ENCODE measurements at regions not wholly inside any gene's neighbourhood (a gene's known extent, or its start where the extent isn't known, plus 50 kb on each side); places are given as distances from the start of the nearest gene placed in this dataset.
"Not testable (repeated sequence)": the region's sequence is repeated elsewhere in the genome, so short reads cannot be mapped to it uniquely, and the experiment has no call there.

DNA sequence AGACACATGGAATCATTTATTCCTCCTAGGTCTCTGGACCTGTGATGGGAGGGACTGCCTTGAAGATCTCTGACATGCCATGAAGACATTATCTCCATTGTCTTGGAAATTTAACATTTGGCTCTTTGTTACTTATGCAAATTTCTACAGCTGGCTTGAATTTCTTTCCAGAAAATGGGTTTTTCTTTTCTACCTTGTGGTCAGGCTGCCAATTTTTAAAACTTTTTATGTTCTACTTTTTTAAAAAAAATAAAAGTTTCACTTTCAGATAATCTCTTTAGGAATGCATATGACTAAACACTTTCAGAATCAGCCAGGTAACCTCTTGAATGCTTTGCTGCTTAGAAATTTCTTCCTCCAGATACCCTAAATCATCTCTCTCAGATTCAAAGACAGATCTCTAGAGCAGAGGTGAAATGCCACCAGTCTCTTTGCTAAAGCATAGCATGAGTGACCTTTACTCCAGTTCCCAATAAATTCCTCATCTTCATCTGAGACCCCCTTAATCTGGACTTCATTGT is 209.6 kb downstream of the RPRM start (continued):
- TF ChIP-seq, protein P1, sequence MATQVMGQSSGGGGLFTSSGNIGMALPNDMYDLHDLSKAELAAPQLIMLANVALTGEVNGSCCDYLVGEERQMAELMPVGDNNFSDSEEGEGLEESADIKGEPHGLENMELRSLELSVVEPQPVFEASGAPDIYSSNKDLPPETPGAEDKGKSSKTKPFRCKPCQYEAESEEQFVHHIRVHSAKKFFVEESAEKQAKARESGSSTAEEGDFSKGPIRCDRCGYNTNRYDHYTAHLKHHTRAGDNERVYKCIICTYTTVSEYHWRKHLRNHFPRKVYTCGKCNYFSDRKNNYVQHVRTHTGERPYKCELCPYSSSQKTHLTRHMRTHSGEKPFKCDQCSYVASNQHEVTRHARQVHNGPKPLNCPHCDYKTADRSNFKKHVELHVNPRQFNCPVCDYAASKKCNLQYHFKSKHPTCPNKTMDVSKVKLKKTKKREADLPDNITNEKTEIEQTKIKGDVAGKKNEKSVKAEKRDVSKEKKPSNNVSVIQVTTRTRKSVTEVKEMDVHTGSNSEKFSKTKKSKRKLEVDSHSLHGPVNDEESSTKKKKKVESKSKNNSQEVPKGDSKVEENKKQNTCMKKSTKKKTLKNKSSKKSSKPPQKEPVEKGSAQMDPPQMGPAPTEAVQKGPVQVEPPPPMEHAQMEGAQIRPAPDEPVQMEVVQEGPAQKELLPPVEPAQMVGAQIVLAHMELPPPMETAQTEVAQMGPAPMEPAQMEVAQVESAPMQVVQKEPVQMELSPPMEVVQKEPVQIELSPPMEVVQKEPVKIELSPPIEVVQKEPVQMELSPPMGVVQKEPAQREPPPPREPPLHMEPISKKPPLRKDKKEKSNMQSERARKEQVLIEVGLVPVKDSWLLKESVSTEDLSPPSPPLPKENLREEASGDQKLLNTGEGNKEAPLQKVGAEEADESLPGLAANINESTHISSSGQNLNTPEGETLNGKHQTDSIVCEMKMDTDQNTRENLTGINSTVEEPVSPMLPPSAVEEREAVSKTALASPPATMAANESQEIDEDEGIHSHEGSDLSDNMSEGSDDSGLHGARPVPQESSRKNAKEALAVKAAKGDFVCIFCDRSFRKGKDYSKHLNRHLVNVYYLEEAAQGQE (IDR thresholded peaks at IDR 0.05) = no peak
- TF ChIP-seq FOXA1 (IDR thresholded peaks at IDR 0.05) (no peak), HNF4A (conservative IDR thresholded peaks at IDR 0.05) (no peak), EGR1 (IDR thresholded peaks at IDR 0.05; ENCODE audit: low read depth in 2 of 2) (no peak), HNF4G (IDR thresholded peaks at IDR 0.05) (no peak)
- TF ChIP-seq, protein P2, sequence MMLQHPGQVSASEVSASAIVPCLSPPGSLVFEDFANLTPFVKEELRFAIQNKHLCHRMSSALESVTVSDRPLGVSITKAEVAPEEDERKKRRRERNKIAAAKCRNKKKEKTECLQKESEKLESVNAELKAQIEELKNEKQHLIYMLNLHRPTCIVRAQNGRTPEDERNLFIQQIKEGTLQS (IDR thresholded peaks at IDR 0.05) = no peak

DNA sequence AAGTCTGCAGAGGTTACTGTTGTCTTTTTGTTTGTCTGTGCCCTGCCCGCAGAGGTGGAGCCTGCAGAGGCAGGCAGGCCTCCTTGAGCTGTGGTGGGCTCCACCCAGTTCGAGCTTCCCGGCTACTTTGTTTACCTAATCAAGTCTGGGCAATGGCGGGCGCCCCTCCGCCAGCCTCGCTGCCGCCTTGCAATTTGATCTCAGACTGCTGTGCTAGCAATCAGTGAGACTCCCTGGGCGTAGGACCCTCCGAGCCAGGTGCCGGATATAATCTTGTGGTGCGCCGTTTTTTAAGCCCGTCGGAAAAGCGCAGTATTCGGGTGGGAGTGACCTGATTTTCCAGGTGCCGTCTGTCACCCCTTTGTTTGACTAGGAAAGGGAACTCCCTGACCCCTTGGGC is 221.7 kb downstream of the RPRM start:
- H3K4me3 ChIP-seq (ENCODE audit: low read depth in 1 of 3, low read length in 3 of 3); H3K4me1 ChIP-seq (ENCODE audit: control insufficient read depth in 4 of 4, insufficient read depth in 4 of 4, low read length in 3 of 4); H3K36me3 ChIP-seq (ENCODE audit: control insufficient read depth in 4 of 4, insufficient read depth in 3 of 4, low read depth in 1 of 4, low read length in 3 of 4); H3K27ac ChIP-seq (ENCODE audit: low read depth in 1 of 2, low read length in 2 of 2); DNase-seq (ENCODE audit: low spot score); H3K9me3 ChIP-seq (ENCODE audit: control insufficient read depth in 4 of 4, low read length in 3 of 4); H3K9ac ChIP-seq (ENCODE audit: low read depth in 1 of 2, low read length in 2 of 2); H3K27me3 ChIP-seq (ENCODE audit: control insufficient read depth in 4 of 4, insufficient read depth in 4 of 4, low read length in 3 of 4): not testable (repeated sequence)
- 72% methylated on average over 17 of the region's 18 CpGs for WGBS

DNA sequence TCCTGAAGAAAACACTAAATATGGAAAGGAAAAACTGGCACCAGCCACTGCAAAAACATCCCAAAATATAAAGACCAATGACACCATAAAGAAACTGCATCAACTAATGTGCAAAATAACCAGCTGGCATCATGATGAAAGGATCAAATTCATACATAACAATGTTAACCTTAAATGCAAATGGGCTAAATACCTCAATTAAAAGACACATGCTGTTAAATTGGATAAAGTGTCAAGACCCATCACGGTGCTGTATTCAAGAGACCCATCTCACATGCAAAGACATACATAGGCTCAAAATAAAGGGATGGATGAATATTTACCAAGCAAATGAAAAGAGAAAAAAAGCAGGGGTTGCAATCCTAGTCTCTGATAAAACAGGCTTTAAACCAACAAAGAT is 231.9 kb downstream of the RPRM start:
- H3K27me3 ChIP-seq (ENCODE audit: control insufficient read depth in 4 of 4, insufficient read depth in 4 of 4, low read length in 3 of 4); H3K9ac ChIP-seq (ENCODE audit: low read depth in 1 of 2, low read length in 2 of 2); H3K27ac ChIP-seq (ENCODE audit: low read depth in 1 of 2, low read length in 2 of 2); H3K36me3 ChIP-seq (ENCODE audit: control insufficient read depth in 4 of 4, insufficient read depth in 3 of 4, low read depth in 1 of 4, low read length in 3 of 4); H3K4me1 ChIP-seq (ENCODE audit: control insufficient read depth in 4 of 4, insufficient read depth in 4 of 4, low read length in 3 of 4); DNase-seq (ENCODE audit: low spot score); H3K9me3 ChIP-seq (ENCODE audit: control insufficient read depth in 4 of 4, low read length in 3 of 4); H3K4me3 ChIP-seq (ENCODE audit: low read depth in 1 of 3, low read length in 3 of 3): not testable (repeated sequence)
- 35% methylated on average over 1 of the region's 1 CpG for WGBS

DNA sequence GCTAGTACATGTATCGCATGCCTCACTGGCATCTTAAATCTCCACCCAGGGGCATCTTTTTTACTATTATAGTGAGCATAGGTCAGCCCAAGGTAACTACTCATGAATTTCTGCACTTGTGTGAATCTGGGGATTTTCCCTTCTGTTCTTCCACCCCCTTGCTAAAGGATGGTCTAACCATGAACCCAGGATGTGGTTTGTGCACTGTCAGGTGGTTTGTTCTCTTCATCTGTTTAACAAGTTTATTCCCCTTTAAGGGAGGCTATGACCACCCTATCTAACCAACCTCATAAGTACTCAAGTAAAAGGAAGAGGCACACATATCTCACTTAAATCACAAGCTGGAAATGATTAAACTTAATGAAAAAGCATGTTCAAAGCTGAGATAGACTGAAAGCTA is 243.0 kb downstream of the RPRM start:
- no peak overlapping the region for H3K4me3 ChIP-seq (ENCODE audit: low read depth in 1 of 3, low read length in 3 of 3)
- peaks cover 0 to 9% (median 0%) of the 10 kb centered on the region in 4 donors for H3K9me3 ChIP-seq (ENCODE audit: control insufficient read depth in 4 of 4, low read length in 3 of 4)
- no peaks in the 10 kb centered on the region for H3K4me1 ChIP-seq (ENCODE audit: control insufficient read depth in 4 of 4, insufficient read depth in 4 of 4, low read length in 3 of 4)
- DNase-seq (ENCODE audit: low spot score) = no peak
- H3K9ac ChIP-seq (ENCODE audit: low read depth in 1 of 2, low read length in 2 of 2) = no peak overlapping the region
- no peaks in the 10 kb centered on the region for H3K27me3 ChIP-seq (ENCODE audit: control insufficient read depth in 4 of 4, insufficient read depth in 4 of 4, low read length in 3 of 4)
- no peaks in the 10 kb centered on the region for H3K36me3 ChIP-seq (ENCODE audit: control insufficient read depth in 4 of 4, insufficient read depth in 3 of 4, low read depth in 1 of 4, low read length in 3 of 4)
- TF ChIP-seq, protein P3, sequence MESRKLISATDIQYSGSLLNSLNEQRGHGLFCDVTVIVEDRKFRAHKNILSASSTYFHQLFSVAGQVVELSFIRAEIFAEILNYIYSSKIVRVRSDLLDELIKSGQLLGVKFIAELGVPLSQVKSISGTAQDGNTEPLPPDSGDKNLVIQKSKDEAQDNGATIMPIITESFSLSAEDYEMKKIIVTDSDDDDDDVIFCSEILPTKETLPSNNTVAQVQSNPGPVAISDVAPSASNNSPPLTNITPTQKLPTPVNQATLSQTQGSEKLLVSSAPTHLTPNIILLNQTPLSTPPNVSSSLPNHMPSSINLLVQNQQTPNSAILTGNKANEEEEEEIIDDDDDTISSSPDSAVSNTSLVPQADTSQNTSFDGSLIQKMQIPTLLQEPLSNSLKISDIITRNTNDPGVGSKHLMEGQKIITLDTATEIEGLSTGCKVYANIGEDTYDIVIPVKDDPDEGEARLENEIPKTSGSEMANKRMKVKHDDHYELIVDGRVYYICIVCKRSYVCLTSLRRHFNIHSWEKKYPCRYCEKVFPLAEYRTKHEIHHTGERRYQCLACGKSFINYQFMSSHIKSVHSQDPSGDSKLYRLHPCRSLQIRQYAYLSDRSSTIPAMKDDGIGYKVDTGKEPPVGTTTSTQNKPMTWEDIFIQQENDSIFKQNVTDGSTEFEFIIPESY (IDR thresholded peaks at IDR 0.05) = no peak
- TF ChIP-seq, protein P4, sequence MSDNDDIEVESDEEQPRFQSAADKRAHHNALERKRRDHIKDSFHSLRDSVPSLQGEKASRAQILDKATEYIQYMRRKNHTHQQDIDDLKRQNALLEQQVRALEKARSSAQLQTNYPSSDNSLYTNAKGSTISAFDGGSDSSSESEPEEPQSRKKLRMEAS (IDR thresholded peaks at IDR 0.05) = no peak
- TF ChIP-seq FOXA1 (IDR thresholded peaks at IDR 0.05) = no peak
- TF ChIP-seq SP1 (IDR thresholded peaks at IDR 0.05) = no peak
- TF ChIP-seq EGR1 (IDR thresholded peaks at IDR 0.05; ENCODE audit: low read depth in 2 of 2) = no peak
- 81% methylated on average over 1 of the region's 1 CpG for WGBS
- no peak overlapping the region for H3K27ac ChIP-seq (ENCODE audit: low read depth in 1 of 2, low read length in 2 of 2)

All from liver (tissue), 7 donors.